ENCODE measurements at regions not wholly inside any gene's neighbourhood (a gene's known extent, or its start where the extent isn't known, plus 50 kb on each side); places are given as distances from the start of the nearest gene placed in this dataset.

DNA sequence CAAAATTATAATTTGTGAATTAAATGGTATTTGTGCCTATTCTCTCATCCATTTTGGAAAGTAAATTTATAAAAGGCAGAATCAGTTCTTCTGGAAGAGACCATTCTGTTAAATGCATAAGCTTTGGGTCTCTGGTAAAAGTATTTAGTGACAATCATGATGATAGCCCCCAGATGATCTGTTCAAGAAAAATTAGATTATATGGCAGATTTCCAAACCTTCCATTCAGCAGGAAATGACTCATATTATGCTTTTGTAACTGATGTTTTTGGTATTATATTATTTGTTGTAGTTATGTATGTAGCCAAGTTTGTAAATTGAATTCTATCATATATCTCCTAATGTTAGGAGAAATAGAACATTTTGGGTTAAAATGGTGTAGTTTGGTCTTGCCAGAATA, 340.8 kb upstream of the DPH6 start:
- no peak overlapping the region for H4K5ac ChIP-seq (ENCODE audit: insufficient read length, low read depth, low read length)
- H3K36me3 Mint-ChIP-seq (ENCODE audit: insufficient read depth in 1 of 3, low read depth in 3 of 3) = no peaks in the 10 kb centered on the region
- no peaks in the 10 kb centered on the region for H3K23me2 ChIP-seq (ENCODE audit: insufficient read length, low read depth, low read length, poor library complexity, severe bottlenecking)
- H3K4me3 Mint-ChIP-seq = no peak overlapping the region
- no peak overlapping the region for H3T11ph ChIP-seq (ENCODE audit: low read length)
- H4K8ac ChIP-seq (replicated peaks; ENCODE audit: insufficient read length, low read depth, low read length) = no peak overlapping the region
- no peak overlapping the region for H3K4me2 ChIP-seq (ENCODE audit: insufficient read depth, insufficient read length, low read length)
- H3K79me2 ChIP-seq (ENCODE audit: insufficient read depth, low read length) = no peaks in the 10 kb centered on the region
- no peak overlapping the region for H3K23ac ChIP-seq (ENCODE audit: insufficient read length, low read depth, low read length)
- H3K79me1 ChIP-seq (ENCODE audit: insufficient read depth, low read depth, low read length, poor library complexity, severe bottlenecking) = no peaks in the 10 kb centered on the region
- no peaks in the 10 kb centered on the region for H4K20me1 ChIP-seq (ENCODE audit: control insufficient read depth, insufficient read depth, insufficient read length)
- no peak overlapping the region for H2BK12ac ChIP-seq (ENCODE audit: insufficient read length, low read depth, low read length)
- no peaks in the 10 kb centered on the region for H3K4me1 ChIP-seq (ENCODE audit: insufficient read depth, low read length)
- no peak overlapping the region for H3K27ac ChIP-seq (ENCODE audit: insufficient read length, low read depth, low read length)
- no peak overlapping the region for H3K9ac ChIP-seq (ENCODE audit: extremely low read depth, insufficient read length, low read length)
- no peaks in the 10 kb centered on the region for H3K9me3 Mint-ChIP-seq
- H3K9me3 ChIP-seq (ENCODE audit: control insufficient read depth, low read depth, low read length) = no peaks in the 10 kb centered on the region
- no peak overlapping the region for H3K27ac Mint-ChIP-seq
- H2AK5ac ChIP-seq (ENCODE audit: insufficient read length, low read length) = no peak overlapping the region
- TF ChIP-seq, protein P1, sequence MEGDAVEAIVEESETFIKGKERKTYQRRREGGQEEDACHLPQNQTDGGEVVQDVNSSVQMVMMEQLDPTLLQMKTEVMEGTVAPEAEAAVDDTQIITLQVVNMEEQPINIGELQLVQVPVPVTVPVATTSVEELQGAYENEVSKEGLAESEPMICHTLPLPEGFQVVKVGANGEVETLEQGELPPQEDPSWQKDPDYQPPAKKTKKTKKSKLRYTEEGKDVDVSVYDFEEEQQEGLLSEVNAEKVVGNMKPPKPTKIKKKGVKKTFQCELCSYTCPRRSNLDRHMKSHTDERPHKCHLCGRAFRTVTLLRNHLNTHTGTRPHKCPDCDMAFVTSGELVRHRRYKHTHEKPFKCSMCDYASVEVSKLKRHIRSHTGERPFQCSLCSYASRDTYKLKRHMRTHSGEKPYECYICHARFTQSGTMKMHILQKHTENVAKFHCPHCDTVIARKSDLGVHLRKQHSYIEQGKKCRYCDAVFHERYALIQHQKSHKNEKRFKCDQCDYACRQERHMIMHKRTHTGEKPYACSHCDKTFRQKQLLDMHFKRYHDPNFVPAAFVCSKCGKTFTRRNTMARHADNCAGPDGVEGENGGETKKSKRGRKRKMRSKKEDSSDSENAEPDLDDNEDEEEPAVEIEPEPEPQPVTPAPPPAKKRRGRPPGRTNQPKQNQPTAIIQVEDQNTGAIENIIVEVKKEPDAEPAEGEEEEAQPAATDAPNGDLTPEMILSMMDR (conservative IDR thresholded peaks at IDR 0.05) = no peak
- H3K14ac ChIP-seq (ENCODE audit: insufficient read depth, low read length) = no peak overlapping the region
- no peaks in the 10 kb centered on the region for H3K4me1 Mint-ChIP-seq
- H2BK15ac ChIP-seq (ENCODE audit: low read depth, low read length) = no peak overlapping the region
- H2BK20ac ChIP-seq (ENCODE audit: low read depth, low read length, poor library complexity, severe bottlenecking) = no peak overlapping the region
- H3K27me3 Mint-ChIP-seq (ENCODE audit: low read depth) = no peaks in the 10 kb centered on the region
- H4K91ac ChIP-seq (ENCODE audit: insufficient read length, low read depth, low read length) = no peak overlapping the region
- no peaks in the 10 kb centered on the region for H3K27me3 ChIP-seq (ENCODE audit: insufficient read depth, low read length)
- H3K4ac ChIP-seq (ENCODE audit: low read depth, low read length) = no peak overlapping the region
- no peak overlapping the region for H3K56ac ChIP-seq (ENCODE audit: insufficient read length, low read depth, low read length)
- no peak overlapping the region for H2BK120ac ChIP-seq (ENCODE audit: low read depth, low read length, poor library complexity, severe bottlenecking)
- H3K18ac ChIP-seq (ENCODE audit: insufficient read length, low read depth, low read length) = no peak overlapping the region
- H2AFZ ChIP-seq (ENCODE audit: low read length) = no peak overlapping the region
- no peak for DNase-seq
- H2BK5ac ChIP-seq (ENCODE audit: insufficient read length, low read length) = no peak overlapping the region

All from H9 (cell line).